ENCODE measurements at regions not wholly inside any gene's neighbourhood (a gene's known extent, or its start where the extent isn't known, plus 50 kb on each side); places are given as distances from the start of the nearest gene placed in this dataset.

DNA sequence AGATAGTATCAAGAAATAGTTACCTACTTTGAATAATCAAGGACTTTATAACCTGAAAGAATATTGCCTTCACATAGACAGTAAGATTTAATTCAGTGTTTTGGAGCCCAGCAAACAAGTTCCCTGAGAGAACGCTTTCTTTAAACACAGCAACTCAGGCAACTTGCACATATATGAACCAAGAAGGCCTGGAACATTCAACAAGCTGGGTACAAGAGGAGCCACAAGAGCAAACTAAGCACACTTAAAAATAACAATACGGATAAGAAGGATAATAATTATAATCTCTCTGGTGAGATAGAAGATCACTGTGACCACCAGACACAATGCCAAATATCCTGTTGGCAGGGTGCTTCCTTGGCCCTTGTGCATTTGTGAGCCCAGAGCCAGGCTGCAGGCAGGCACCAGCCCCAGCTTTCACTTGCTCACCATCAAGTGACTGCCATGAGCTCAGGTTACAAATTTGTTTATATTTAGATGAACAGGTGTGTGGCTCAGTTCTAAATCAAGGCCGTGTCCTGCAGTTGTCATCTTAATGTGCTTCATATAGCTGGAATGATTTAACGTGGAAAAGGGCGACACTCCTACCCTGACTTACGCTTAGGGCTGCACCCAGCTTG is 446.6 kb downstream of the IRS1 start:
- no peak overlapping the region for H3K27ac ChIP-seq
- TF ChIP-seq, protein P1, sequence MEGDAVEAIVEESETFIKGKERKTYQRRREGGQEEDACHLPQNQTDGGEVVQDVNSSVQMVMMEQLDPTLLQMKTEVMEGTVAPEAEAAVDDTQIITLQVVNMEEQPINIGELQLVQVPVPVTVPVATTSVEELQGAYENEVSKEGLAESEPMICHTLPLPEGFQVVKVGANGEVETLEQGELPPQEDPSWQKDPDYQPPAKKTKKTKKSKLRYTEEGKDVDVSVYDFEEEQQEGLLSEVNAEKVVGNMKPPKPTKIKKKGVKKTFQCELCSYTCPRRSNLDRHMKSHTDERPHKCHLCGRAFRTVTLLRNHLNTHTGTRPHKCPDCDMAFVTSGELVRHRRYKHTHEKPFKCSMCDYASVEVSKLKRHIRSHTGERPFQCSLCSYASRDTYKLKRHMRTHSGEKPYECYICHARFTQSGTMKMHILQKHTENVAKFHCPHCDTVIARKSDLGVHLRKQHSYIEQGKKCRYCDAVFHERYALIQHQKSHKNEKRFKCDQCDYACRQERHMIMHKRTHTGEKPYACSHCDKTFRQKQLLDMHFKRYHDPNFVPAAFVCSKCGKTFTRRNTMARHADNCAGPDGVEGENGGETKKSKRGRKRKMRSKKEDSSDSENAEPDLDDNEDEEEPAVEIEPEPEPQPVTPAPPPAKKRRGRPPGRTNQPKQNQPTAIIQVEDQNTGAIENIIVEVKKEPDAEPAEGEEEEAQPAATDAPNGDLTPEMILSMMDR (conservative IDR thresholded peaks at IDR 0.05), result no peak

DNA sequence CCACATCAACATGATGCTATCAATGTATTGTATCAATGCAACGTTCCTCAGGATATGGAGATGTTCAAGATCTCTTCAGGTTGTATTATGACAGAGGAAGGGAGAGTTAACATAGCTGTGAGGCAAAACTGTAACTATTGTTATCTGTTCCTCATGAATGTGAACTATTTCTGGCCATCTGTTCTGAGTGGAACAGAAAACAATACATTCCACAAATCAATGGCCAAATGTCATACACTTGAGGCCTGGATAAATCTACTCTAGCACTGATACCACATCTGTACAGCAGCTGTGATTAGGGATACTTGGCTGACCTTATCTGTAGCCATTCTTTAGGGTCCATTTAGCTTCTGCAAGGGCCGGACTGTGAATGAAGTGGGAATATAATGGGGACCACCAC is 447.9 kb downstream of the IRS1 start:
- no peak overlapping the region for H3K27ac ChIP-seq
- TF ChIP-seq, protein P1 (conservative IDR thresholded peaks at IDR 0.05), result no peak

DNA sequence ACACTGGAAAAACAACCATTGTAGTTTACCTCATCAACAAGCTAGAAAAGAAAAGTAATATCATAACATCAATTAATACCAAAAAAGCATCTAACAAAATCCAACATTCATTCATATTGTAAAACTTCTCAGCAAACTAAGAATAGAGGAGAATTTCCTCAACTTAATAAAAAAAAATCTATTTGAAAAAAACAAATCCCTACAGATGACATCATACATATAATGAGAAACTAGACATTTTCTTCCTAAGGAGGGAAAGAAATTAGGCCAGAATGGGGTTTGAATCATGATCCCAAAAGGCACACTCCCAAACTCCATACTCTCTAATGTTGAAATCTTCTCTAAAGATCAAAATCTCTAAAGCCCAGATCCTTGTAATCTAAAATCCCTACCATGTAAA is 460.0 kb downstream of the IRS1 start:
- TF ChIP-seq, protein P1 (conservative IDR thresholded peaks at IDR 0.05), result no peak
- H3K27ac ChIP-seq, result no peak overlapping the region

DNA sequence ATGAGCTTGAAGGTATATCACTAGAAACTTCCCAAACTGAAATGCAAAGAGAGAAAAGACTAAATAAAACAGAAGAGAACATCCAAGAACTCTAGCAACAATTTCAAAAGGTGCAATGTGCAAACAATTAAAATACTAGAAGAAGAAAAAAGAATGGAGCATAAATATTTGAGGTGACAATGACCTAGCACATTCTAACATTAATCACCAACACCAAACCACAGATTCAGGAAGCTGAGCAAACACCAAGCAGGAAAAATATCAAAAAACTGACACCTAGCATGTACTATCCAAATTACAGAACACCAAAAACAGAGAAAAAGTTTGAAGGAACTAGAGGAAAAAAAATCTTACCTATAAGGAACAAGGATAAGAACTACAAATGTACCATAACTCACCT is 460.8 kb downstream of the IRS1 start:
- TF ChIP-seq, protein P1 (conservative IDR thresholded peaks at IDR 0.05), result no peak
- no peak overlapping the region for H3K27ac ChIP-seq

DNA sequence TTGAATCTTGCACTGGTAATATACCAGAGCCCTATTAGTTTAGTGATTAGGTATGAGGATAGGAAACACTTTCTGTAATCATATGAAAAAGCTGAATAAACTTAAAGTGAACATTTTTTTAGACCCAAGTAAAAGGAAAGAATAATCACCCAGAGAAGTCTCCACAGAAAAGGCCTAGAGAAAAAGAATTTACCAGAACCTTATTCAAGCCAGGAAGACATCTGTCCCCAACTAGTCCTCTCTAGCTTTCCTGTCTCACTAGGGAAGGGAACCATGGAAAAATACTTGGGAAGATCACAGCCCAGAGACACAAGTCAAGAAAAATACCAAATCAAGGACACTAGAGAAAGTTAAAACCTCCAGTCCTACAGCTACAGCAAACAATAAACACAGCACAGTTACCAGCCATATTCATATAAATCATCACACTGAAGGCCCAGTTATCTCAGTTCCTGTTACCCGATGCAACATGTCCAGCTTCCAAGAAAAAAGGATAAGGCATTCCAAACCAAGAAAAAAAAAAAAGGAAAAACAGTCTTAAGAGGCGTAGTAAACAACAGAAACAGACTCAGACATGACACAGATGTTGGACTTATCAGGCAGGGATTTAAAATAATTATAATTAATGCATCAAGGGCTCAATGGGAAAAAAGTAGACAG is 461.5 kb downstream of the IRS1 start:
- no peak overlapping the region for H3K27ac ChIP-seq
- TF ChIP-seq, protein P1 (conservative IDR thresholded peaks at IDR 0.05), result no peak

DNA sequence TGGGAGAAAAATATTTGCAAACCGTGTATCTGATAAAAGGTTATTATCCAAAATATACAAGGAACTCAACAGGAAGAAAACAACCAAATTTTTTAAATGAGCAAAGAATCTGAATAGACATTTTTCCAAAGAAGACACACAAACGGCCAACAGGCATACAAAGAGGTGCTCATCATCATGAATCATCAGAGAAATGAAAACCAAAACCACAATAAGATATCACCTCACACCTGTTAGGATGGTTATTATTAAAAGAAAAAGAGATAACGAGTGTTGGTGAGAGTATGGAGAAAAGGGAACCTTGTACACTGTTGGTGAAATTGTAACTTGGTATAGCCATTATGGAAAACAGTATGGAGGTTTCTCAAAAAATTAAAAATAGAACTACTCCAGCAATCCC is 463.3 kb downstream of the IRS1 start:
- no peak overlapping the region for H3K27ac ChIP-seq
- TF ChIP-seq, protein P1 (conservative IDR thresholded peaks at IDR 0.05), result no peak

DNA sequence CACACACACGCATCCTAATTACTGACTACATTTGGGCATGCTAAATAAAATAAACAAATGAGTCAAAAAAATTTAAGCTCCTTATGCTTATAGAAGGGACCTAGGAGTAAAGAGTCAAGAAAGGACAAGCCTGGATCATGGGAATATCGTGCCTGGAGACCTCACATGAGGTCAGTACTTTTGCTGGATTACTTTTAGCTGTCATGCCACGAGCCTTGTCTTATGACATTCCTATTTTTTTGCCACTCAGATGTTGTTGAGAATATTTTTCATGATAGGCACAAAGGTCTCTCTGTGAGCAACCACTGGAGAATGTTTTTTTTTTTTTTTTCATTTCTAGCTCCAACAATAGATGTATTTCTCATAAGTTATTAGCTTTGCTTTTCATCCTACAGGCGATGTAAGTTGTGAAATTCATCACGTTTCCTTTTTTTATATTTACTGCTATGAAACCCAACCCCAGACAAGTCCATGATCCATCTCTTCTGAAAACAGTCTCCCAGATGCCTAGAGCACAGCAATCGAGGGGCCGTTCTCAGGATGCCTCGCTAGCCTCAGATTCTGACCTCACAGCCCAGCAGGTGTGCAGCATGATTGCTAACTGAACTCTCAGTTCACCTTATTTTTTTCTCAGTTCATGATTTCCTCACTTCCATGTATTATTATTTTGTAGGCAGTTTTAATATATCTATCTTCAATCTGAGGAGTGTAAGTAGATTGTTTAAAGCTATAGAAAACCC is 464.5 kb downstream of the IRS1 start:
- H3K27ac ChIP-seq, result no peak overlapping the region

More for the DNA sequence above, 464.5 kb downstream of the IRS1 start:
- TF ChIP-seq, protein P1 (conservative IDR thresholded peaks at IDR 0.05), result no peak

Measured in VCaP (cell line).